ENCODE measurements at regions not wholly inside any gene's neighbourhood (a gene's known extent, or its start where the extent isn't known, plus 50 kb on each side); places are given as distances from the start of the nearest gene placed in this dataset.
"Not testable (repeated sequence)": the region's sequence is repeated elsewhere in the genome, so short reads cannot be mapped to it uniquely, and the experiment has no call there.

GRCh38 chr13:54627646-54628372 lies 1599.2 kb downstream of the OLFM4 start:
- DNase-seq (ENCODE audit: missing footprints) (no peak), ATAC-seq (no peak)
- intact Hi-C loops (cut with DNase I), result no loop called here

- no peak for ATAC-seq
- intact Hi-C loops (cut with DNase I), result no loop called here
Observed at GRCh38 chr13:54628383-54628782, 1599.8 kb downstream of the OLFM4 start.

GRCh38 chr13:54633456-54633855 lies 1604.8 kb downstream of the OLFM4 start:
- intact Hi-C loops (cut with DNase I), result no loop called here
- no peak for DNase-seq (ENCODE audit: missing footprints)
- no peak for ATAC-seq

More at GRCh38 chr13:54628383-54628782, 1599.8 kb downstream of the OLFM4 start:
- no peak for DNase-seq (ENCODE audit: missing footprints)

GRCh38 chr13:54636231-54636630 lies 1607.6 kb downstream of the OLFM4 start:
- intact Hi-C loops (cut with DNase I), result no loop called here
- no peak for ATAC-seq
- no peak for DNase-seq (ENCODE audit: missing footprints)

- no peak for DNase-seq (ENCODE audit: missing footprints)
- peak; percentile 46 for ATAC-seq
- intact Hi-C loops (cut with DNase I), result no loop called here
Observed at GRCh38 chr13:54637366-54637765, 1608.8 kb downstream of the OLFM4 start.

- no peak for ATAC-seq
- intact Hi-C loops (cut with DNase I), result no loop called here
Observed at GRCh38 chr13:54640719-54641118, 1612.1 kb downstream of the OLFM4 start.

DNA sequence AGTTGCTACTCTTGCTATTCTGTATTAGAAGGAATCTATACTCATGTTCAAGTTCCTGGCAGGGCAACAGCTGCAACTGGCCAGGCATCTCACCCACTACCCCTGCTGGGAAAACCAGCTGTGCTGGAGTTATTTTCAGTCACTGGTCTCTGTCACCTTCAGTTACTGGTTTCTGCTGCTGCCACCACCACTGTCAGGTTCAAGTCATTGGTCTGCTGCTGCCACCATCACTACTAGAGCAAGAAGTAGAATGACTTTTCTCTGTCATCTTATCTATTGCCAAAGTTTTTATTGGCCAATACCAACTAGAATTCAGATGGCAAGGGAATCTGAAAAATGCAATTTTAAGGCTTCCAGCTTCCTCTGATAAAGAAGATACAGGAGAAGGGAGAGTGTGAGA lies 1615.2 kb downstream of the OLFM4 start:
- intact Hi-C loops (cut with DNase I), result no loop called here

More at GRCh38 chr13:54640719-54641118, 1612.1 kb downstream of the OLFM4 start:
- DNase-seq (ENCODE audit: missing footprints), result no peak

DNA sequence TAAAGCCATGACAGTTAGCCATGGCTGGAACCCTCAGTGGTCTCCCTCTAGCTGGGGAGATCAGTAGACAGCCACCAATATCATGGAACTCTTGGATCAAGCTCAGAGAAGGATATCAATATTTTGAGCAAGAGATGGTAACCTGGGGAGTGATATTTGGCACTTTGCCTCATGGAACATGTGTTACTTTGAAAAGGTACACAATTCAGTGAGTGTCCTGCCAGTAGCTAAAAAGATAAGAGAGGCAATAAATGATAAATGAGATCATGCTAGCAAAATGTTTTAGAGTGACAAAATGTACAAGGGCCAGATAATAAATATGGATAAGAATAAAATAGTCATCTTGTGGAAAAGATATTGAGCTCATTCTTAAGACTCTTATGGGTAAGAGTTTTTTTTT lies 1618.7 kb downstream of the OLFM4 start:
- DNase-seq (ENCODE audit: missing footprints), result no peak
- intact Hi-C loops (cut with DNase I), result no loop called here
- ATAC-seq, result no peak

More for the DNA sequence above, 1615.2 kb downstream of the OLFM4 start:
- ATAC-seq, result no peak
- DNase-seq (ENCODE audit: missing footprints), result no peak

DNA sequence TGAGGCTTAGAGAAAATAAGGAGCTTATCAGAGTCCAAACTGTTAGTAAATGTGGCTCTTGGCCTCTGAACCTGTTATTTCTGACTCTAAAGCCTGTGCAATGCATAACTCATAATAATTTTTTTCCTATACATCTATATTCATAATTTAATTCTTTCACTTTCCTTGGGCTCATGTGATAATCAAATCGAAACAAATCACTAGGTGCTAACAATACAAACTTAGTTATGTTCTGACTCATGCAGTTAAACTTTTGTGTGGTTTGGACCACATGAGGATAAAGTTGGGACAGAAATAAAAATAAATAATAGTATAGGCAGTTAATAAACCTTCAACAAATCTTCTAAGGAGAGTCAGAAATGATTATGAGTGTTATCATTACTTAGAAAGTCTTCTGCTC lies 1629.0 kb downstream of the OLFM4 start:
- DNase-seq (ENCODE audit: missing footprints), result no peak
- intact Hi-C loops (cut with DNase I), result no loop called here

GRCh38 chr13:54658771-54659170 lies 1630.2 kb downstream of the OLFM4 start:
- ATAC-seq (no peak), DNase-seq (ENCODE audit: missing footprints) (peak; percentile 45)
- intact Hi-C loops (cut with DNase I), result no loop called here

More for the DNA sequence above, 1629.0 kb downstream of the OLFM4 start:
- ATAC-seq, result no peak

DNA sequence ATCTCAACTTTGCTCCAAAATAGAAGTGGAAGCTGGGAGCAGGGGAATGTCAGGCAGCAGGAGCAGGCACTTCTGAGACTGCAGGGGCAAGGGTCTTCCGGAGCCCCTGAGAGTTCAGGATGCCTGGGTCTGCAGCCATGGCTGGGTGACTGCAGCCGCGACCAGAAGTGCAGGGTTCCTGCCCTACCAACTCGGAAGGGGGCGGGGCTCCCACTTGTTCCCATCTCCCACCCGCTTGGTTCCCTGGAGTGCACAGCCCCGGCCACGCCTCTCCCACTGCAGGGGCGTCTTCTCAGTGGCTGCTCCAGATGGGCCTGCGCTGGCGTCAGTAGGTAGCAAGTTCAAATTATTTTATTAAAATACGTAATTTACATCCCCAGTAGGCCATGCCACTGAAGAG lies 1631.7 kb downstream of the OLFM4 start:
- DNase-seq (ENCODE audit: missing footprints) (peak; percentile 21), ATAC-seq (no peak)
- intact Hi-C loops (cut with DNase I), result no loop called here

GRCh38 chr13:54676526-54677113 lies 1648.0 kb downstream of the OLFM4 start:
- ATAC-seq (no peak), DNase-seq (ENCODE audit: missing footprints) (peak; percentile 42)
- intact Hi-C loops (cut with DNase I), result no loop called here

GRCh38 chr13:54682184-54682583 lies 1653.6 kb downstream of the OLFM4 start:
- ATAC-seq (no peak), DNase-seq (ENCODE audit: missing footprints) (no peak)
- intact Hi-C loops (cut with DNase I), result no loop called here

DNA sequence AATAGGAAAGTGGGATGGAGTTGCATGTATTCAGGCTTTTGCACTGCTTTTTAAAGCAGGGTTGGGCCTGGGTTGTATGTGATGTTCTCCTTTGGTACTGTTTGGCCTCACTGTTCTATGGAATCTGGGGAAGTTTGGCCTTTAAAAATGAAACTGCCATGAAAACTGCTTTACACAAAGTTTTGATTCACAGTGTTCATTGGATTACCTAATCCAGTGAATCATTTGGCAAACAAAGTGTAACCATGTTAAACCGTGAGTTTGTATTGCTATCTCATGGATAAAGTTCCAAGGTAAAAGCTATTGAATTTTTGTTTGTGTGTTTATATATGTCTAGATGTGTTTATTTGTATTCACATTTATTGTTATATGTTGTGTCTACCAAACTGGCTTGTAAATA lies 1658.6 kb downstream of the OLFM4 start:
- DNase-seq (ENCODE audit: missing footprints) (no peak), ATAC-seq (no peak)
- intact Hi-C loops (cut with DNase I), result no loop called here

DNA sequence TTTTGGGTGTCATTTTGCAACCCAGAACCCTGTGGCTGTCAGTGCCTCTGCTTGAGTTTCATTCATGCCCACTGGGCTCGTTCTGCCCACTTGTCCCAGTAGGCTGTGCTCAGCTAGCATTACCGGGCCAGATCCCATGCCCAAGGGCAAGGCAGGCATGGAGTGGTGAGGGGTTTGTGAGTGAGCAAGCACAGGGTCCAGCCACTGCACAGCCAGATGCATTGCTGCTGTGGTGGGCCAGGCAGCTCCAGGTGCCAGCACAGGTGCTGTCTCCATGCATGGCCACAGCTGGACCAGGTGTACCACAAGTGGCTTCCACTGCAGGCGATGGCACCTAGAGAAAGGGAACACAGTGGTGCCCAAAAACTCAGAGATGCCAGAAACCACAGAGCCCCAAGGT lies 1671.2 kb downstream of the OLFM4 start:
- intact Hi-C loops (cut with DNase I), result no loop called here
- no peak for ATAC-seq
- no peak for DNase-seq (ENCODE audit: missing footprints)

DNA sequence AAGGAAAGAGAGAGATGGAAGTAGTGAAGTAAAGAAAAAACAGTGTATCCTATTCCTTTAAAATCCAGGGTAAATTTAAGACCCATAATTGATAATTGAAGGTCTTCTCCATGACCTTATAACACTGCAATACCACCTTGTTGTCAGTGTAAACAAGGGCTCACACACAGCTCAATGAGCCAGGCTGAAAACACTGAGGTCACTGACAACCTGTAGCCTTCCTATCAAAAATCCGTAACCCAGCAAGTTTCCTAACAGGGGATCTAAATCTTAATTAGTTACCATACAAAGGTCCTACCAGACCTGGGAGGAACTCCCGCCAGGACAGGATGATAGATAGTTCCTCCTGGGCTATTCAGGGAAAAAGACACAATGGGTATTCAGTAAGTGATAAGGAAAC lies 1677.1 kb downstream of the OLFM4 start:
- intact Hi-C loops (cut with DNase I), result no loop called here
- ATAC-seq (no peak), DNase-seq (ENCODE audit: missing footprints) (no peak)

GRCh38 chr13:54706336-54706735 lies 1677.7 kb downstream of the OLFM4 start:
- ATAC-seq, result no peak
- intact Hi-C loops (cut with DNase I), result no loop called here
- no peak for DNase-seq (ENCODE audit: missing footprints)

GRCh38 chr13:54709546-54709945 lies 1680.9 kb downstream of the OLFM4 start:
- ATAC-seq, result no peak
- DNase-seq (ENCODE audit: missing footprints), result no peak
- intact Hi-C loops (cut with DNase I), result no loop called here

- DNase-seq (ENCODE audit: missing footprints), result no peak
- intact Hi-C loops (cut with DNase I), result no loop called here
- ATAC-seq, result no peak
Observed at GRCh38 chr13:54733639-54734038, 1705.0 kb downstream of the OLFM4 start.

DNA sequence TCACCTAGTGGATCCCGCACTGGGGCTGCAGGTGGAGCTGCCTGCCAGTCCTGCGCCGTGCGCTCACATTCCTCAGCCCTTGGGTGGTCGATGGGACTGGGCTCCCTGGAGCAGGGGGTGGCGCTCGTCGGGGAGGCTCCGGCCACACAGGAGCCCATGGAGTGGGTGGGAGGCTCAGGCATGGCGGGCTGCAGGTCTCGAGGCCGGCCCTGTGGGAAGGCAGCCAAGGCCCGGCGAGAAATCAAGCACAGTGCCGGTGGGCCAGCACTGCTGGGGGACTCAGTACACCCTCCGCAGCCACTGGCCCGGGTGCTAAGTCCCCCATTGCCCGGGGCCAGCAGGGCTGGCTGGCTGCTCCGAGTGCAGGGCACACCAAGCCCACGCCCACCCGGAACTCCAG lies 1708.6 kb downstream of the OLFM4 start:
- intact Hi-C loops (cut with DNase I); ATAC-seq: not testable (repeated sequence)
- DNase-seq (ENCODE audit: missing footprints), result peak; percentile 49

DNA sequence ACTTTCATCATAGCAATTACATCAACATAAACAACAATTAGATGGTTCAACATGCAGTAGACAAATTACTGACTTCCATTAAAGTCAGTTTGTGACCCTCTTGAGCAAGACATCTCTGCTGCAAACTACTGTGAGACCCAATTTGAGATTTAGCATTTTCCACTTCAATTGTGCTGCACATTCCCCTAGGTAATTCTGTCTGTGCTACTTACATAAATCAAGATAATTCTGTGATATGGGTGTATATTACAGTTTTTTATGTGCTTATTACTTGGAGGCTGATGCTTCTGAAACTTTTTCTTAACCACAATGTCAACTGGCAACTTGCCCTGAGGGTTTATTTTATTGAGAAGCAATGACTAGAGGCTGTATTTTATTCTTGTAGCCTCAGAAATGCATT lies 1714.4 kb downstream of the OLFM4 start:
- intact Hi-C loops (cut with DNase I), result no loop called here
- ATAC-seq (no peak), DNase-seq (ENCODE audit: missing footprints) (no peak)
